Heart left ventricle (tissue), 16 donors: ENCODE measurements at regions not wholly inside any gene's neighbourhood (a gene's known extent, or its start where the extent isn't known, plus 50 kb on each side); places are given as distances from the start of the nearest gene placed in this dataset.
A peak's percentile ranks its signal among the peaks of the same experiment; 100 is the strongest.
"Not testable (repeated sequence)": the region's sequence is repeated elsewhere in the genome, so short reads cannot be mapped to it uniquely, and the experiment has no call there.

ENCODE experiments used
- ATAC-seq, 4 donors: fragments of 200-7000 bp; cut with Tn5 transposase; one replicate each; pipeline ENCODE4 v1.9.1; 2020 to 2022; ENCODE audit warnings: moderate library complexity in 4 of 4, mild to moderate bottlenecking in 3 of 4, moderate number of reproducible peaks in 1 of 4
- DNase-seq, 5 donors: peaks; one replicate each; pipeline ENCODE4 v3.0.0-alpha.2; 2020
- H3K27ac ChIP-seq, 12 donors: fragments of 200-600 bp; sonication (generic) in 4 of 12; one replicate each; pipeline versions ENCODE4 v1.5.0 to v1.8.0; 2016 to 2022; ENCODE audit warnings: mild to moderate bottlenecking in 2 of 12
- H3K27me3 ChIP-seq, 9 donors: fragments of 200-600 bp; sonication (generic) in 2 of 9; one replicate each; pipeline versions ENCODE4 v1.5.1 to v1.8.0; 2016 to 2022; ENCODE audit warnings: mild to moderate bottlenecking in 3 of 9
- H3K36me3 ChIP-seq, 9 donors: fragments of 200-600 bp; sonication (generic) in 2 of 9; one replicate each; pipeline versions ENCODE4 v1.5.0 to v1.8.0; 2018 to 2022; ENCODE audit warnings: mild to moderate bottlenecking in 2 of 9
- H3K4me1 ChIP-seq, 12 donors: fragments of 200-600 bp; sonication (generic) in 4 of 12; one replicate each; pipeline versions ENCODE4 v1.5.0 to v1.8.0; 2016 to 2022; ENCODE audit warnings: mild to moderate bottlenecking in 3 of 12
- H3K4me3 ChIP-seq, 12 donors: fragments of 200-600 bp; sonication (generic) in 4 of 12; one replicate each; pipeline versions ENCODE4 v1.5.0 to v1.8.0; 2017 to 2022; ENCODE audit warnings: mild to moderate bottlenecking in 9 of 12, moderate library complexity in 4 of 12
- H3K9me3 ChIP-seq, 12 donors: fragments of 200-600 bp; sonication (generic) in 4 of 12; one replicate each; pipeline versions ENCODE4 v1.5.0 to v1.8.0; 2016 to 2022; ENCODE audit warnings: mild to moderate bottlenecking in 1 of 12
- POLR2A ChIP-seq, 2 donors: fragments of 450-650 bp; IDR thresholded peaks; one replicate each; pipeline ENCODE4 v1.6.1; 2017; ENCODE audit warnings: antibody characterized with exemption in 2 of 2, mild to moderate bottlenecking in 2 of 2, moderate library complexity in 2 of 2
- WGBS, 4 donors: extraction: QIAGEN DNeasy Blood & Tissue Kit in 2 of 4; methylation state at CpG; one replicate each; pipeline versions ENCODE4 v1.1.5 to v1.1.7; 2013 to 2018; 5-methylcytosine and 5-hydroxymethylcytosine counted together
- intact Hi-C, 10 donors: fragments of 100-400 bp; cut with DNase I; formaldehyde crosslinking; loops; one replicate each; pipeline versions ENCODE4 v1.11.1 to v1.14.2; 2022
- TF ChIP-seq, protein P1 (sequence below), 12 donors: fragments of 200-600 bp; sonication (generic) in 4 of 12; IDR thresholded peaks; one replicate each; pipeline versions ENCODE4 v1.5.0 to v1.8.0; 2018 to 2022; ENCODE audit warnings: antibody characterized with exemption in 12 of 12, mild to moderate bottlenecking in 5 of 12
- donor health status: ischemic (EF 13 %, LVEDD 7.1; RV severe dilation, severe dysfunction).
- donor health status: healthy with polysubstance abuse.
- donor health status: DM: no; HTN: yes; CAD: no.
- donor health status: DM: no; HTN: no; CAD: no.
- donor health status: ischemic (EF 25% LVEDD 6.9; RV normal size, moderate dysfunction).
- donor health status: ischemic (EF 25% LVEDD 5.7; RV mildly dilated, moderate dysfunction).
- donor health status: healthy.
- donor health status: DM: yes; HTN: yes; CAD: no.
- donor health status: ischemic (EF 35%, LVEDD 5.7; RV mildly dilated, moderate dysfunction).
- donor health status: nonischemic (EF 11% LVEDD 7.7; RV severe dilation, severe dysfunction).
- donor health status: DM: yes; HTN: yes; CAD: no.
- donor health status: PGD.
- donor health status: ischemic (EF 29% LVEDD 5.4; RV normal size, mild dysfunction).
- donor health status: nonischemic (EF 23%, LVEDD 6.1; RV moderate dilation, normal function).

DNA sequence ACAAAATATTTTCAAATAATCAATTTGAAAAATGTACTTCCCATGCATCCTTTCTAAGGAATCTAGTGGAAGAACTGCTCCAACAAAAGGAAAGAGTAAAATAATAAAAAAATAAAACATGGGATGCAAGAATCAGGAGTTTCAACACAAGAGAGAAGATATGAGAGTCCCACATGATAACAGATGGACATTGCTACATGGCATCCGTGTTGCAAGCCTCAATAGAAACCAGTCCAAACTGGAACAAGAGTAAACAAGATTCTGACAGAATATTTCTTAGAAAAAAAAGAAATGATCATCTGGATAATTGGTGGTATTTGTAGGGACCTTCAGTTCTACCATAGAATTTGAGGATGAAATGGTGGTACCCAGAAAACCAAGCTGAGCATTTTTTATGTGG is 186.8 kb downstream of the FRK start:
- no peak overlapping the region for H3K27ac ChIP-seq
- no peaks in the 10 kb centered on the region for H3K9me3 ChIP-seq
- no peaks in the 10 kb centered on the region for H3K27me3 ChIP-seq
- no peaks in the 10 kb centered on the region for H3K36me3 ChIP-seq
- 67 to 82% (median 73%) methylated on average over 1 of the region's 1 CpG for WGBS, 4 donors
- intact Hi-C loops, result no loop called here
- no peak for TF ChIP-seq POLR2A (IDR thresholded peaks at IDR 0.05)
- TF ChIP-seq, protein P1, sequence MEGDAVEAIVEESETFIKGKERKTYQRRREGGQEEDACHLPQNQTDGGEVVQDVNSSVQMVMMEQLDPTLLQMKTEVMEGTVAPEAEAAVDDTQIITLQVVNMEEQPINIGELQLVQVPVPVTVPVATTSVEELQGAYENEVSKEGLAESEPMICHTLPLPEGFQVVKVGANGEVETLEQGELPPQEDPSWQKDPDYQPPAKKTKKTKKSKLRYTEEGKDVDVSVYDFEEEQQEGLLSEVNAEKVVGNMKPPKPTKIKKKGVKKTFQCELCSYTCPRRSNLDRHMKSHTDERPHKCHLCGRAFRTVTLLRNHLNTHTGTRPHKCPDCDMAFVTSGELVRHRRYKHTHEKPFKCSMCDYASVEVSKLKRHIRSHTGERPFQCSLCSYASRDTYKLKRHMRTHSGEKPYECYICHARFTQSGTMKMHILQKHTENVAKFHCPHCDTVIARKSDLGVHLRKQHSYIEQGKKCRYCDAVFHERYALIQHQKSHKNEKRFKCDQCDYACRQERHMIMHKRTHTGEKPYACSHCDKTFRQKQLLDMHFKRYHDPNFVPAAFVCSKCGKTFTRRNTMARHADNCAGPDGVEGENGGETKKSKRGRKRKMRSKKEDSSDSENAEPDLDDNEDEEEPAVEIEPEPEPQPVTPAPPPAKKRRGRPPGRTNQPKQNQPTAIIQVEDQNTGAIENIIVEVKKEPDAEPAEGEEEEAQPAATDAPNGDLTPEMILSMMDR (IDR thresholded peaks at IDR 0.05), result no peak
- H3K4me3 ChIP-seq, result no peak overlapping the region
- DNase-seq (no peak), ATAC-seq (no peak)
- H3K4me1 ChIP-seq, result no peaks in the 10 kb centered on the region

DNA sequence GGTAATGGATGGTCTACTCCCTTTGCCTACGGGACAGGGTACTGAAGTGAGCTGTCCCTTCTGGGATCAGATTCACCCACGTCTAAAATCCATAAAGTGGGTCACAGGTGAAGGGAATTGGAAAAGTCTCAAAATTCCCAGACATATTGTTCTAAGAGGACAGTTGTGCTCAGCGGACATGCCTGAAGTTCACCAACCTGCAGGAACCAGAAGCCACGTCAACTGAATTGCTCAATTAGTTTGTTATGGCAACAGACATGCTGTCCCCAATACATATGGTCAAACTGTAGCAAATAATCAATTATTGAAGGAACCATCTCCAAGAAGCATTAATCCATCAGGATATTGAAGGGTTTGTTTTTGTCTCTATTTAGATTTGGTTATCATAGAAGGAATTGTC is 190.2 kb downstream of the FRK start:
- Histone ChIP-seq H3K36me3 (no peaks in the 10 kb centered on the region), H3K27ac (no peak overlapping the region), H3K9me3 (no peaks in the 10 kb centered on the region), H3K4me3 (no peak overlapping the region), H3K4me1 (no peaks in the 10 kb centered on the region), H3K27me3 (no peaks in the 10 kb centered on the region)
- intact Hi-C loops, result no loop called here
- WGBS, 4 donors, result 50 to 89% (median 72%) methylated on average over 4 of the region's 4 CpGs
- ATAC-seq (no peak), DNase-seq (no peak)
- TF ChIP-seq POLR2A (IDR thresholded peaks at IDR 0.05), result no peak
- TF ChIP-seq, protein P1 (IDR thresholded peaks at IDR 0.05), result no peak

DNA sequence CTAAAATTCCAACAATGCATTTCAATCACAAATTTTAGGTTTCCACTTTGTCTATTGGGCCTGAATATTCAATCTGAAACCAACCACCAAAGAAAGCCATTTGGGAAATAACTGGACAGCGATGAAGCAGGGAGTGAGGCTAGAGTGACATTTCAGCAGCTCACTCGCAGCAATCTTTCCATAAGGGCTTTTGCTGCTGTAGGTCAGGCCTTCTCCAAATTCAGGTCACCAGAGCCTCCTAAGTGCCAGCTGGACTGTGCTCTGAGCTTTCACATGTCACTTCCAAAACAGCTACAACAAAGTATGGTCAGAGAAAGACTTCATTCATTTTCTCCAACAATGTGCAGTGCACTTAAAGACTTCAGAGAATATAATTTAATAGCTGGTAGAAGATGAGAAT is 194.8 kb downstream of the FRK start:
- WGBS, 4 donors, result 24 to 52% (median 36%) methylated on average over 2 of the region's 2 CpGs

DNA sequence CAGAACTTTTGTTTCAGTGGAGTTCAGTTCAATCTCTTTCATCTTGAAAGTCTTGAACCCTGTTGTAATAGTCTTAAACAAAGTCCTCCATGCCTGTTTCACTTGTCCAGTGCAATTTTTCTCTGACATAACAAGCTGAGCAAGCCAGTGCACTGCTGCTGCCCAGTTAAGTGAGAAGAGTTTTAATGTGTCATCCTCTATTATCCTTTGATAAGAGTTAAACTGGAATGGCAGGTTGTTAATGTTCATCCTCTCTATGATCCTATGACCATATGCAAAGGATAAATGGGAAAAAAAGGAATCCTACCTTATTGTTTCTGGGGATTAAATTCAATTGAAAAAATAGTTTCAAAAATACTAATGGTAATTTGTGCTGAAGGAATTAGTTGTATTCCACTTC is 197.5 kb downstream of the FRK start:
- DNase-seq, result no peak
- no peak overlapping the region for H3K4me3 ChIP-seq
- H3K27ac ChIP-seq, result no peak overlapping the region
- intact Hi-C loops, result no loop called here
- peaks cover 0 to 6% (median 0%) of the 10 kb centered on the region in 12 donors for H3K9me3 ChIP-seq
- no peaks in the 10 kb centered on the region for H3K4me1 ChIP-seq
- no peak for ATAC-seq
- H3K36me3 ChIP-seq, result no peaks in the 10 kb centered on the region
- TF ChIP-seq, protein P1 (IDR thresholded peaks at IDR 0.05), result no peak
- no peak for TF ChIP-seq POLR2A (IDR thresholded peaks at IDR 0.05)
- H3K27me3 ChIP-seq, result no peaks in the 10 kb centered on the region

More for the DNA sequence above, 194.8 kb downstream of the FRK start:
- Histone ChIP-seq H3K4me1 (no peaks in the 10 kb centered on the region), H3K9me3 (no peaks in the 10 kb centered on the region), H3K36me3 (no peaks in the 10 kb centered on the region), H3K27me3 (no peaks in the 10 kb centered on the region), H3K27ac (no peak overlapping the region), H3K4me3 (no peak overlapping the region)
- TF ChIP-seq POLR2A (IDR thresholded peaks at IDR 0.05), result no peak
- TF ChIP-seq, protein P1 (IDR thresholded peaks at IDR 0.05), result no peak
- intact Hi-C loops, result no loop called here
- DNase-seq (peak in 1 of 5 donors; percentile 50), ATAC-seq (peak; percentile 37 to 69 (median 60))

DNA sequence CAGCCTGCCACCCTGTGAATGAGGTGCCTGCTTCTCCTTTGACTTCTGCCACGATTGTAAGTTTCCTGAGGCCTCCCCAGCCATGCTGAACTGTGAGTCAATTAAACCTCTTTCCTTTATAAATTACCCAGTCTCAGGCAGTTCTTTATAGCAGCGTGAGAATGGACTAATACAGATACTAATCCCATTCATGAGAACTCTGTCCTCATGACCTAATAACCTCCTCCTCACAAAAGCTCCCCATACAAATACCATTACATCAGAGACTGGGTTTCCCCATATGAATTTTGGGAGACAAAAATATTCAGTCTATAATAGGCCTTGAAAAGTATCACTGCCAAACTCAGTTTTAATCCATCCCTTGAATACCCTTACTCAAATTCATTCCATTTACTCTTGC is 199.0 kb downstream of the FRK start:
- DNase-seq, H3K27me3 ChIP-seq, H3K36me3 ChIP-seq, H3K4me3 ChIP-seq, H3K4me1 ChIP-seq, H3K27ac ChIP-seq, intact Hi-C loops, H3K9me3 ChIP-seq, ATAC-seq: not testable (repeated sequence)
- WGBS, 4 donors, result 58 to 77% (median 64%) methylated on average over 2 of the region's 2 CpGs

DNA sequence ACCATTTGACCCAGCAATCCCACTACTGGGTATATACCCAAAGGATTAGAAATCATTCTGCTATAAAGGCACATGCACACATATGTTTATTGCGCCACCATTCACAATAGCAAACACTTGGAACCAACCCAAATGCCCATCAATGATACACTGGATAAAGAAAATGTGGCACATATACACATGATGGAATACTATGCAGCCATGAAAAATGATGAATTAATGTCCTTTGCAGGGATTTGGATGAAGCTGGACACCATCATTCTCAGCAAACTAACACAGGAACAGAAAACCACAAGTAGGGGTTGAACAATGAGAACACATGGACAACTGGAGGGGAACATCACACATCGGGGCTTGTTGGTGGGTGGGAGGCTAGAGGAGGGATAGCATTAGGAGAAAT is 201.1 kb downstream of the FRK start:
- H3K36me3 ChIP-seq, H3K4me1 ChIP-seq, DNase-seq, ATAC-seq, H3K27me3 ChIP-seq, intact Hi-C loops, H3K4me3 ChIP-seq, H3K27ac ChIP-seq: not testable (repeated sequence)
- peaks cover 0 to 14% (median 2%) of the 10 kb centered on the region in 12 donors for H3K9me3 ChIP-seq
- WGBS, 4 donors, result 91 to 99% (median 95%) methylated on average over 2 of the region's 2 CpGs
